ENCODE measurements at regions not wholly inside any gene's neighbourhood (a gene's known extent, or its start where the extent isn't known, plus 50 kb on each side); places are given as distances from the start of the nearest gene placed in this dataset.

GRCh38 chr3:130569461-130570365 lies 52.7 kb downstream of the COL6A6 start:
- peaks cover 11% of the 10 kb centered on the region for H3K4me1 Mint-ChIP-seq

GRCh38 chr3:130572769-130573168 lies 55.8 kb downstream of the COL6A6 start:
- no peaks in the 10 kb centered on the region for H3K9me3 ChIP-seq (ENCODE audit: control insufficient read depth, low read length)
- no peak overlapping the region for H3K4me3 Mint-ChIP-seq
- H3K27ac Mint-ChIP-seq, result no peak overlapping the region
- no peak overlapping the region for H3K27ac ChIP-seq (ENCODE audit: low read depth, low read length)
- no peaks in the 10 kb centered on the region for H3K36me3 ChIP-seq (ENCODE audit: control insufficient read depth, insufficient read depth, low read length)
- no peak for TF ChIP-seq CTCF (conservative IDR thresholded peaks at IDR 0.05)
- H3K4me1 Mint-ChIP-seq, result peaks cover 11% of the 10 kb centered on the region
- H3K4me1 ChIP-seq (ENCODE audit: control insufficient read depth, insufficient read depth, low read length), result no peaks in the 10 kb centered on the region
- H3K4me3 ChIP-seq (ENCODE audit: low read length), result no peak overlapping the region
- H3K27me3 Mint-ChIP-seq (ENCODE audit: insufficient read depth), result peaks cover 8% of the 10 kb centered on the region
- no peaks in the 10 kb centered on the region for H3K36me3 Mint-ChIP-seq (ENCODE audit: low read depth)
- 96 to 100% methylated on average over 1 to 2 of the region's 2 CpGs for WGBS, 2 experiments (ENCODE audit: insufficient coverage in 1 of 2, insufficient read length in 1 of 2)
- H3K9me3 Mint-ChIP-seq, result no peaks in the 10 kb centered on the region
- H3K9ac ChIP-seq (ENCODE audit: extremely low read depth, low read length, poor library complexity, severe bottlenecking), result no peak overlapping the region
- DNase-seq, result no peak
- no peaks in the 10 kb centered on the region for H3K27me3 ChIP-seq (ENCODE audit: control insufficient read depth, insufficient read depth, low read length, poor library complexity, severe bottlenecking)

More at GRCh38 chr3:130569461-130570365, 52.7 kb downstream of the COL6A6 start:
- no peak for TF ChIP-seq CTCF (conservative IDR thresholded peaks at IDR 0.05)
- Histone ChIP-seq H3K4me1 (ENCODE audit: control insufficient read depth, insufficient read depth, low read length) (no peaks in the 10 kb centered on the region), H3K9me3 (ENCODE audit: control insufficient read depth, low read length) (no peaks in the 10 kb centered on the region), H3K27me3 (ENCODE audit: control insufficient read depth, insufficient read depth, low read length, poor library complexity, severe bottlenecking) (no peaks in the 10 kb centered on the region), H3K27ac (ENCODE audit: low read depth, low read length) (no peak overlapping the region), H3K9ac (ENCODE audit: extremely low read depth, low read length, poor library complexity, severe bottlenecking) (no peak overlapping the region), H3K4me3 (ENCODE audit: low read length) (no peak overlapping the region), H3K36me3 (ENCODE audit: control insufficient read depth, insufficient read depth, low read length) (no peaks in the 10 kb centered on the region)
- Mint-ChIP-seq H3K36me3 (ENCODE audit: low read depth) (no peaks in the 10 kb centered on the region), H3K4me3 (no peak overlapping the region), H3K27me3 (ENCODE audit: insufficient read depth) (peaks cover 8% of the 10 kb centered on the region), H3K27ac (no peak overlapping the region), H3K9me3 (peaks cover 1% of the 10 kb centered on the region)
- whole genome bisulfite sequencing, 2 experiments (ENCODE audit: insufficient coverage in 1 of 2, insufficient read length in 1 of 2), result 92 to 100% methylated on average over 3 to 6 of the region's 6 CpGs
- DNase-seq, result no peak

- no peaks in the 10 kb centered on the region for H3K9me3 Mint-ChIP-seq
- 90% methylated on average over 2 of the region's 3 CpGs; no CpG with 5 or more reads in 1 of the 2 experiments for WGBS, 2 experiments (ENCODE audit: insufficient coverage in 1 of 2, insufficient read length in 1 of 2)
- peaks cover 12% of the 10 kb centered on the region for H3K27me3 Mint-ChIP-seq (ENCODE audit: insufficient read depth)
- Histone ChIP-seq H3K9ac (ENCODE audit: extremely low read depth, low read length, poor library complexity, severe bottlenecking) (no peak overlapping the region), H3K27ac (ENCODE audit: low read depth, low read length) (no peak overlapping the region), H3K9me3 (ENCODE audit: control insufficient read depth, low read length) (no peaks in the 10 kb centered on the region), H3K4me3 (ENCODE audit: low read length) (no peak overlapping the region), H3K36me3 (ENCODE audit: control insufficient read depth, insufficient read depth, low read length) (no peaks in the 10 kb centered on the region), H3K27me3 (ENCODE audit: control insufficient read depth, insufficient read depth, low read length, poor library complexity, severe bottlenecking) (no peaks in the 10 kb centered on the region), H3K4me1 (ENCODE audit: control insufficient read depth, insufficient read depth, low read length) (no peaks in the 10 kb centered on the region)
- H3K27ac Mint-ChIP-seq, result no peak overlapping the region
- no peaks in the 10 kb centered on the region for H3K36me3 Mint-ChIP-seq (ENCODE audit: low read depth)
- peaks cover 3% of the 10 kb centered on the region for H3K4me1 Mint-ChIP-seq
- H3K4me3 Mint-ChIP-seq, result no peak overlapping the region
- no peak for TF ChIP-seq CTCF (conservative IDR thresholded peaks at IDR 0.05)
- DNase-seq, result no peak
Measured at GRCh38 chr3:130576375-130577266, 59.6 kb downstream of the COL6A6 start.
